ENCODE measurements at regions not wholly inside any gene's neighbourhood (a gene's known extent, or its start where the extent isn't known, plus 50 kb on each side); places are given as distances from the start of the nearest gene placed in this dataset.

GRCh38 chr6:149131891-149132290 lies 185.6 kb upstream of the TAB2 start:
- no peak for ATAC-seq (ENCODE audit: insufficient number of reproducible peaks, low FRiP score, low read depth)
- Histone ChIP-seq H3K27ac (no peak overlapping the region), H3K9me3 (no peaks in the 10 kb centered on the region), H3K27me3 (replicated peaks; ENCODE audit: insufficient read depth) (no peaks in the 10 kb centered on the region), H3K4me3 (no peak overlapping the region), H3K36me3 (no peaks in the 10 kb centered on the region), H3K4me1 (ENCODE audit: control insufficient read depth in 1 of 2, low read depth in 2 of 2) (peaks cover 0 to 15% of the 10 kb centered on the region in 2 donors)
- TF ChIP-seq, protein P1, sequence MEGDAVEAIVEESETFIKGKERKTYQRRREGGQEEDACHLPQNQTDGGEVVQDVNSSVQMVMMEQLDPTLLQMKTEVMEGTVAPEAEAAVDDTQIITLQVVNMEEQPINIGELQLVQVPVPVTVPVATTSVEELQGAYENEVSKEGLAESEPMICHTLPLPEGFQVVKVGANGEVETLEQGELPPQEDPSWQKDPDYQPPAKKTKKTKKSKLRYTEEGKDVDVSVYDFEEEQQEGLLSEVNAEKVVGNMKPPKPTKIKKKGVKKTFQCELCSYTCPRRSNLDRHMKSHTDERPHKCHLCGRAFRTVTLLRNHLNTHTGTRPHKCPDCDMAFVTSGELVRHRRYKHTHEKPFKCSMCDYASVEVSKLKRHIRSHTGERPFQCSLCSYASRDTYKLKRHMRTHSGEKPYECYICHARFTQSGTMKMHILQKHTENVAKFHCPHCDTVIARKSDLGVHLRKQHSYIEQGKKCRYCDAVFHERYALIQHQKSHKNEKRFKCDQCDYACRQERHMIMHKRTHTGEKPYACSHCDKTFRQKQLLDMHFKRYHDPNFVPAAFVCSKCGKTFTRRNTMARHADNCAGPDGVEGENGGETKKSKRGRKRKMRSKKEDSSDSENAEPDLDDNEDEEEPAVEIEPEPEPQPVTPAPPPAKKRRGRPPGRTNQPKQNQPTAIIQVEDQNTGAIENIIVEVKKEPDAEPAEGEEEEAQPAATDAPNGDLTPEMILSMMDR (IDR thresholded peaks at IDR 0.05), result no peak
- no peak for DNase-seq (ENCODE audit: low spot score)

- no peak overlapping the region for H3K4me3 ChIP-seq
- no peaks in the 10 kb centered on the region for H3K27me3 ChIP-seq (replicated peaks; ENCODE audit: insufficient read depth)
- TF ChIP-seq, protein P1 (IDR thresholded peaks at IDR 0.05), result no peak
- no peaks in the 10 kb centered on the region for H3K36me3 ChIP-seq
- no peak overlapping the region for H3K27ac ChIP-seq
- H3K4me1 ChIP-seq (ENCODE audit: control insufficient read depth in 1 of 2, low read depth in 2 of 2), result peaks cover 0 to 15% of the 10 kb centered on the region in 2 donors
- DNase-seq (ENCODE audit: low spot score), result no peak
- H3K9me3 ChIP-seq, result no peaks in the 10 kb centered on the region
- ATAC-seq (ENCODE audit: insufficient number of reproducible peaks, low FRiP score, low read depth), result no peak
These were observed 185.2 kb upstream of the TAB2 start for GRCh38 chr6:149132336-149132735.

- Histone ChIP-seq H3K9me3 (no peaks in the 10 kb centered on the region), H3K27me3 (replicated peaks; ENCODE audit: insufficient read depth) (no peaks in the 10 kb centered on the region), H3K4me3 (no peak overlapping the region), H3K27ac (no peak overlapping the region), H3K4me1 (ENCODE audit: control insufficient read depth in 1 of 2, low read depth in 2 of 2) (peaks cover 0 to 13% of the 10 kb centered on the region in 2 donors), H3K36me3 (no peaks in the 10 kb centered on the region)
- ATAC-seq (ENCODE audit: insufficient number of reproducible peaks, low FRiP score, low read depth) (no peak), DNase-seq (ENCODE audit: low spot score) (no peak)
- TF ChIP-seq, protein P1 (IDR thresholded peaks at IDR 0.05), result no peak
These were observed 183.0 kb upstream of the TAB2 start for GRCh38 chr6:149134511-149134933.

GRCh38 chr6:149135809-149136208 lies 181.7 kb upstream of the TAB2 start:
- ATAC-seq (ENCODE audit: insufficient number of reproducible peaks, low FRiP score, low read depth) (no peak), DNase-seq (ENCODE audit: low spot score) (no peak)
- Histone ChIP-seq H3K36me3 (no peaks in the 10 kb centered on the region), H3K4me3 (no peak overlapping the region), H3K9me3 (no peaks in the 10 kb centered on the region), H3K27me3 (replicated peaks; ENCODE audit: insufficient read depth) (no peaks in the 10 kb centered on the region), H3K27ac (no peak overlapping the region), H3K4me1 (ENCODE audit: control insufficient read depth in 1 of 2, low read depth in 2 of 2) (no peaks in the 10 kb centered on the region)
- TF ChIP-seq, protein P1 (IDR thresholded peaks at IDR 0.05), result no peak

DNA sequence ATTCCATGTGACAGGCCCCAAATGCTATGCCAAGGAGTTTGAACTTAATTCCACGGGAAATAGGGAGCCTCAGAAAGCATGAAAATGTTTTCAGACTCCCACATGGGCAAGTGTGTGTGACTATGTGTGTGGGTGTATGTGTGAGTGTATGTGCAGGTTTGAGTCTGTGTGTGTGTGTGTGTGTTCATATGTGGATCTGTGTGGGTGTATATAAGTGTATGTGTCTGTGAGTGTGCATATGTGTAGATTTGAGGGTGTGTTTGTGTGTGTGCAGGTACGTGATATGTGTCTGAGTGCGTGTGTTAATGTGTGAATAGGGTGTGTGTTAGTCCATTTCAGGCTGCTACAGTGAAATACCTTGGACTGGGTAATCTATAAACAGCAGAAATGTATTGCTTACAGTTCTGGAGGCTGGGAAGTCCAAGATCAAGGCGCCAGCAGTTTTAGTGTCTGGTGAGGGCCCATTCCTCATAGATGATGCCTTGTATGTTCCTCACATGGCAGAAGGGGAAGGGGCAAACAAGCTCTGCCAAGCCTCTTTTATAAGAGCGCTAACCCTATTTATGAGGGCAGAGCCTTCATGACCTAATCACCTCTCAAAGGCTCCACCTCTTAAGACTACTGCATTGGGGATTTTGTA lies 181.1 kb upstream of the TAB2 start:
- Histone ChIP-seq H3K4me1 (ENCODE audit: control insufficient read depth in 1 of 2, low read depth in 2 of 2) (no peaks in the 10 kb centered on the region), H3K27ac (no peak overlapping the region), H3K36me3 (no peaks in the 10 kb centered on the region), H3K27me3 (replicated peaks; ENCODE audit: insufficient read depth) (no peaks in the 10 kb centered on the region), H3K4me3 (no peak overlapping the region), H3K9me3 (no peaks in the 10 kb centered on the region)
- DNase-seq (ENCODE audit: low spot score) (no peak), ATAC-seq (ENCODE audit: insufficient number of reproducible peaks, low FRiP score, low read depth) (no peak)
- TF ChIP-seq, protein P1 (IDR thresholded peaks at IDR 0.05), result no peak

All from thoracic aorta (tissue), 2 donors.